OCI-LY7 (cell line): ENCODE measurements at regions not wholly inside any gene's neighbourhood (a gene's known extent, or its start where the extent isn't known, plus 50 kb on each side); places are given as distances from the start of the nearest gene placed in this dataset.

Experiments used
- BruUV-seq: library from RNA; stranded (reverse); fragments of 400-500 nt; replicated peaks from 2 replicates; lab custom pipeline; 2021; lab: Mats Ljungman, UMichigan
- CTCF ChIA-PET: fragments of 300-600 bp; sonication (Branson Sonifier 250); formaldehyde crosslinking; loops from one replicate; lab custom pipeline; 2022; ENCODE audit warnings: antibody characterized with exemption; ENCODE audit not compliant: unreplicated experiment; lab: Charles Lee
- POLR2A ChIA-PET: fragments of 300-600 bp; sonication (Branson Sonifier 250); formaldehyde crosslinking; loops from one replicate; lab custom pipeline; 2022; ENCODE audit warnings: antibody characterized with exemption; lab: Charles Lee
- DNase-seq: peaks from one replicate; pipeline ENCODE4 v3.0.0-alpha.2; 2015; ENCODE audit warnings: low spot score
- H2AFZ ChIP-seq: fragments of 200-600 bp; sonication (generic), shearing (Covaris generic); 2 replicates; pipeline ENCODE4 v1.6.1; 2014; ENCODE audit warnings: mild to moderate bottlenecking, antibody characterized with exemption, low read length, moderate library complexity
- H3K27ac ChIP-seq: fragments of 200-600 bp; sonication (generic); 2 replicates; pipeline ENCODE4 v1.5.1; 2014; ENCODE audit warnings: mixed run types, low read depth, mild to moderate bottlenecking, moderate library complexity, low read length, inconsistent platforms; ENCODE audit not compliant: poor library complexity, severe bottlenecking
- H3K36me3 ChIP-seq: fragments of 200-600 bp; sonication (generic); 2 replicates; pipeline ENCODE4 v1.6.1; 2014; ENCODE audit warnings: mild to moderate bottlenecking, antibody characterized with exemption, low read length, moderate library complexity, mixed read lengths; ENCODE audit not compliant: insufficient read depth
- H3K4me1 ChIP-seq: fragments of 200-600 bp; sonication (generic); 2 replicates; pipeline ENCODE4 v1.5.1; 2014; ENCODE audit warnings: mild to moderate bottlenecking, low read length; ENCODE audit not compliant: insufficient read depth, poor library complexity, severe bottlenecking
- H3K4me2 ChIP-seq: fragments of 200-600 bp; sonication (generic); 2 replicates; pipeline ENCODE4 v1.6.1; 2014; ENCODE audit warnings: mild to moderate bottlenecking, low read length
- H3K4me3 ChIP-seq: fragments of 200-600 bp; sonication (generic); 2 replicates; pipeline ENCODE4 v1.5.1; 2014; ENCODE audit warnings: mild to moderate bottlenecking, low read depth, low read length; ENCODE audit not compliant: poor library complexity, severe bottlenecking
- H3K79me2 ChIP-seq: fragments of 200-600 bp; sonication (generic); 2 replicates; pipeline ENCODE4 v1.6.1; 2016; ENCODE audit warnings: low read depth, mild to moderate bottlenecking, low read length, moderate library complexity, mixed read lengths; ENCODE audit not compliant: insufficient read depth
- H3K9me2 ChIP-seq: fragments of 200-600 bp; sonication (generic); 2 replicates; pipeline ENCODE4 v1.6.1; 2016; ENCODE audit warnings: mild to moderate bottlenecking, low read length, mixed read lengths; ENCODE audit not compliant: insufficient read depth
- H3K9me3 ChIP-seq: fragments of 200-600 bp; sonication (generic); 2 replicates; pipeline ENCODE4 v1.6.1; 2014; ENCODE audit warnings: mild to moderate bottlenecking, mixed run types, low read length, mixed read lengths
- H4K20me1 ChIP-seq: fragments of 200-600 bp; sonication (generic); 2 replicates; pipeline ENCODE4 v1.6.1; 2014; ENCODE audit warnings: mild to moderate bottlenecking, antibody characterized with exemption, low read length, moderate library complexity, mixed read lengths; ENCODE audit not compliant: insufficient read depth
- CTCF ChIP-seq: fragments of 200-600 bp; sonication (generic); conservative IDR thresholded peaks from 2 replicates; pipeline ENCODE4 v1.5.1; 2014; ENCODE audit warnings: mild to moderate bottlenecking, antibody characterized with exemption, low read length, moderate library complexity, mixed read lengths
- EZH2phosphoT487 ChIP-seq: fragments of 200-600 bp; sonication (generic); IDR thresholded peaks from 2 replicates; pipeline ENCODE4 v1.6.1; 2018; ENCODE audit warnings: low read depth, borderline replicate concordance, mild to moderate bottlenecking, mixed run types, antibody characterized with exemption, low read length, moderate library complexity, mixed read lengths
- intact Hi-C: fragments of 100-400 bp; cut with micrococcal nuclease; formaldehyde crosslinking; loops from one replicate; pipeline ENCODE4 v1.10.0; 2022; ENCODE audit not compliant: unreplicated experiment

GRCh38 chr13:89113744-89114143 is 1442.6 kb downstream of the SLITRK5 start:
- no peak overlapping the region for H2AFZ ChIP-seq
- DNase-seq = no peak
- 0 out of 2 replicates have a peak, but pooled peaks cover 10% of the 10 kb centered on the region for H3K9me3 ChIP-seq
- H3K4me3 ChIP-seq = no peak overlapping the region
- no peaks in the 10 kb centered on the region for H3K4me1 ChIP-seq
- H3K79me2 ChIP-seq = no peaks in the 10 kb centered on the region
- H3K27ac ChIP-seq = no peak overlapping the region
- H3K9me2 ChIP-seq = no peaks in the 10 kb centered on the region
- no peak overlapping the region for H3K4me2 ChIP-seq
- H3K36me3 ChIP-seq = no peaks in the 10 kb centered on the region
- ChIA-PET CTCF (no interaction called here), POLR2A (no interaction called here)
- BruUV-seq = no TSS peak
- TF ChIP-seq CTCF (no peak), EZH2phosphoT487 (no peak)
- no peaks in the 10 kb centered on the region for H4K20me1 ChIP-seq
- intact Hi-C loops = no loop called here

- ChIA-PET POLR2A (no interaction called here), CTCF (no interaction called here)
- H3K27ac ChIP-seq = no peak overlapping the region
- H3K36me3 ChIP-seq = no peaks in the 10 kb centered on the region
- no peak for DNase-seq
- no peak overlapping the region for H3K4me2 ChIP-seq
- no peaks in the 10 kb centered on the region for H3K9me3 ChIP-seq
- no peaks in the 10 kb centered on the region for H3K4me1 ChIP-seq
- no peaks in the 10 kb centered on the region for H3K9me2 ChIP-seq
- no peaks in the 10 kb centered on the region for H3K79me2 ChIP-seq
- no peaks in the 10 kb centered on the region for H4K20me1 ChIP-seq
- TF ChIP-seq CTCF = peak; percentile 81
- TF ChIP-seq EZH2phosphoT487 = no peak
- H3K4me3 ChIP-seq = no peak overlapping the region
- no TSS peak for BruUV-seq
- intact Hi-C loops = no loop called here
- H2AFZ ChIP-seq = no peak overlapping the region
Observed at GRCh38 chr13:89115307-89115706, 1444.1 kb downstream of the SLITRK5 start.

DNA sequence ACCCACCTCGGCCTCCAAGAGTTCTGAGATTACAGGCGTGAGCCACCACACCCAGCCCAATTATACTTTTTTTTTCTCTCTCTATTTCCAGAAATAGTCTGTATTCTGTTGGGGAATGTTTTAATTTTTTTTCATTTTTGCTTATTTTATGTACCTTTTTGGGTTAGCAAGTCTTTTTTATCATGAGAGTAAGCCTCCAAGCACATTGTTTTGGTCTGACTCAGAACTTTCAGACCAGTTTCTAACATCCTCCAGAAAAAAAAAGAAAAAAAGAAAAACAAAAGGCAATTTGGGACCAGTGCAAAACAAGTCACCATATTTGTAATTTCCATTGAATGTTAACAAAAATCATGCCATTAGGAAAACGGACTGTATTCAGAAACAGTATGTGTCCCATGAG is 1465.5 kb downstream of the SLITRK5 start:
- Histone ChIP-seq H4K20me1 (no peaks in the 10 kb centered on the region), H3K4me3 (no peak overlapping the region), H3K9me3 (peaks cover 5% of the 10 kb centered on the region; the same call in 1 of the 2 replicates), H3K9me2 (no peaks in the 10 kb centered on the region), H2AFZ (no peak overlapping the region), H3K36me3 (no peaks in the 10 kb centered on the region), H3K27ac (no peak overlapping the region), H3K79me2 (no peaks in the 10 kb centered on the region), H3K4me1 (no peaks in the 10 kb centered on the region), H3K4me2 (no peak overlapping the region)
- intact Hi-C loops = no loop called here
- ChIA-PET CTCF (no interaction called here), POLR2A (no interaction called here)
- no peak for DNase-seq
- BruUV-seq = no TSS peak
- TF ChIP-seq CTCF = no peak
- TF ChIP-seq EZH2phosphoT487 = no peak
